Smooth muscle cell of the brain vasculature (primary cell): ENCODE measurements at regions not wholly inside any gene's neighbourhood (a gene's known extent, or its start where the extent isn't known, plus 50 kb on each side); places are given as distances from the start of the nearest gene placed in this dataset.

ENCODE experiments used
- DNase-seq: peaks from one replicate; pipeline ENCODE4 v3.0.0-alpha.2; 2012; ENCODE audit warnings: low read depth, low spot score

- DNase-seq, result no peak
Observed at GRCh38 chr16:80418517-80419355, 122.1 kb upstream of the DYNLRB2 start.

- no peak for DNase-seq
Observed at GRCh38 chr16:80417706-80418271, 123.0 kb upstream of the DYNLRB2 start.

GRCh38 chr16:80408014-80408413, 132.8 kb upstream of the DYNLRB2 start:
- DNase-seq, result no peak

GRCh38 chr16:80407265-80407987, 133.4 kb upstream of the DYNLRB2 start:
- DNase-seq, result no peak

GRCh38 chr16:80404847-80405246, 135.9 kb upstream of the DYNLRB2 start:
- DNase-seq, result no peak

- no peak for DNase-seq
Observed at GRCh38 chr16:80403894-80404293, 136.9 kb upstream of the DYNLRB2 start.

- no peak for DNase-seq
Observed at GRCh38 chr16:80390871-80391489, 149.8 kb upstream of the DYNLRB2 start.

GRCh38 chr16:80390046-80390445, 150.7 kb upstream of the DYNLRB2 start:
- no peak for DNase-seq

- no peak for DNase-seq
Observed at GRCh38 chr16:80389338-80389737, 151.5 kb upstream of the DYNLRB2 start.

- DNase-seq, result no peak
Observed at GRCh38 chr16:80387318-80387921, 153.4 kb upstream of the DYNLRB2 start.

GRCh38 chr16:80384862-80385261, 155.9 kb upstream of the DYNLRB2 start:
- DNase-seq, result no peak

GRCh38 chr16:80380514-80380913, 160.3 kb upstream of the DYNLRB2 start:
- no peak for DNase-seq

- no peak for DNase-seq
Observed at GRCh38 chr16:80377096-80377956, 163.5 kb upstream of the DYNLRB2 start.

- no peak for DNase-seq
Observed at GRCh38 chr16:80375973-80376372, 164.8 kb upstream of the DYNLRB2 start.

- DNase-seq, result no peak
Observed at GRCh38 chr16:80375513-80375912, 165.3 kb upstream of the DYNLRB2 start.

- DNase-seq, result no peak
Observed at GRCh38 chr16:80372341-80372740, 168.5 kb upstream of the DYNLRB2 start.

- DNase-seq, result peak; percentile 49
Observed at GRCh38 chr16:80369138-80369958, 171.4 kb upstream of the DYNLRB2 start.

GRCh38 chr16:80367037-80367658, 173.6 kb upstream of the DYNLRB2 start:
- DNase-seq, result no peak

GRCh38 chr16:80366023-80366422, 174.8 kb upstream of the DYNLRB2 start:
- DNase-seq, result no peak
